Mucosa of descending colon (tissue), 3 donors: ENCODE measurements at regions not wholly inside any gene's neighbourhood (a gene's known extent, or its start where the extent isn't known, plus 50 kb on each side); places are given as distances from the start of the nearest gene placed in this dataset.

Source experiments
- ATAC-seq: fragments of 200-7000 bp; cut with Tn5 transposase; one replicate; pipeline ENCODE4 v1.9.1; 2020; ENCODE audit warnings: mild to moderate bottlenecking, moderate library complexity
- DNase-seq, 3 donors: peaks; one replicate each; pipeline ENCODE4 v3.0.0-alpha.2; 2020
- H3K36me3 ChIP-seq: fragments of 200-600 bp; one replicate; pipeline ENCODE4 v1.8.0; 2021; ENCODE audit warnings: low read depth, mild to moderate bottlenecking
- H3K4me1 ChIP-seq: fragments of 200-600 bp; one replicate; pipeline ENCODE4 v1.8.0; 2021; ENCODE audit warnings: low read depth, mild to moderate bottlenecking
- H3K4me3 ChIP-seq: fragments of 200-600 bp; one replicate; pipeline ENCODE4 v1.8.0; 2021; ENCODE audit warnings: mild to moderate bottlenecking
- H3K9me3 ChIP-seq: fragments of 200-600 bp; one replicate; pipeline ENCODE4 v1.8.0; 2021; ENCODE audit warnings: mild to moderate bottlenecking
- CTCF ChIP-seq: fragments of 200-600 bp; IDR thresholded peaks from one replicate; pipeline ENCODE4 v1.8.0; 2022; ENCODE audit warnings: antibody characterized with exemption, mild to moderate bottlenecking
- intact Hi-C, 2 donors: fragments of 100-400 bp; cut with DNase I in 1 of 2; cut with micrococcal nuclease in 1 of 2; formaldehyde crosslinking; loops; one replicate each; pipeline versions ENCODE4 v1.11.0 to v1.11.1; 2022; cut with DNase I, micrococcal nuclease
- donor health status: DM: no; HTN: no; CAD: no; lungs with moderate emphysema.
- donor health status: DM: no; HTN: no; CAD: no.
- donor health status: DM: no; HTN: yes; CAD: no.

GRCh38 chr5:75894482-75894881 is 177.2 kb upstream of the POC5 start:
- H3K36me3 ChIP-seq = no peaks in the 10 kb centered on the region
- no peaks in the 10 kb centered on the region for H3K9me3 ChIP-seq
- H3K4me3 ChIP-seq = no peak overlapping the region
- no peak for DNase-seq
- TF ChIP-seq CTCF = no peak
- H3K4me1 ChIP-seq = no peaks in the 10 kb centered on the region
- intact Hi-C loops = no loop called here
- no peak for ATAC-seq

- no peaks in the 10 kb centered on the region for H3K36me3 ChIP-seq
- ATAC-seq = no peak
These were observed 174.5 kb upstream of the POC5 start for GRCh38 chr5:75891736-75892135.

GRCh38 chr5:75891020-75891419 is 173.8 kb upstream of the POC5 start:
- no peak for DNase-seq
- ATAC-seq = no peak
- no peaks in the 10 kb centered on the region for H3K36me3 ChIP-seq
- H3K4me3 ChIP-seq = no peak overlapping the region
- no peak for TF ChIP-seq CTCF
- H3K9me3 ChIP-seq = no peaks in the 10 kb centered on the region
- intact Hi-C loops = no loop called here
- H3K4me1 ChIP-seq = no peaks in the 10 kb centered on the region

More at GRCh38 chr5:75891736-75892135, 174.5 kb upstream of the POC5 start:
- no peak for TF ChIP-seq CTCF
- Histone ChIP-seq H3K4me1 (no peaks in the 10 kb centered on the region), H3K4me3 (no peak overlapping the region), H3K9me3 (no peaks in the 10 kb centered on the region)
- intact Hi-C loops = no loop called here
- no peak for DNase-seq

GRCh38 chr5:75890546-75890945 is 173.3 kb upstream of the POC5 start:
- Histone ChIP-seq H3K9me3 (no peaks in the 10 kb centered on the region), H3K4me3 (no peak overlapping the region), H3K36me3 (no peaks in the 10 kb centered on the region), H3K4me1 (no peaks in the 10 kb centered on the region)
- DNase-seq = no peak
- intact Hi-C loops = no loop called here
- no peak for ATAC-seq
- TF ChIP-seq CTCF = no peak

GRCh38 chr5:75886706-75887105 is 169.5 kb upstream of the POC5 start:
- ATAC-seq (no peak), DNase-seq (no peak)
- Histone ChIP-seq H3K36me3 (no peaks in the 10 kb centered on the region), H3K9me3 (no peaks in the 10 kb centered on the region), H3K4me1 (no peaks in the 10 kb centered on the region), H3K4me3 (no peak overlapping the region)
- TF ChIP-seq CTCF = no peak
- intact Hi-C loops = no loop called here
